Hepatocyte (in vitro differentiated cells): ENCODE measurements at regions not wholly inside any gene's neighbourhood (a gene's known extent, or its start where the extent isn't known, plus 50 kb on each side); places are given as distances from the start of the nearest gene placed in this dataset.

ENCODE experiments used
- DNase-seq: peaks from one replicate; pipeline ENCODE4 v3.0.0-alpha.2; 2016; ENCODE audit warnings: low spot score
- H2AFZ ChIP-seq: fragments of 200-600 bp; sonication (generic); 2 replicates; pipeline ENCODE4 v1.6.0; 2016; ENCODE audit warnings: antibody characterized with exemption, mild to moderate bottlenecking
- H3K27ac ChIP-seq: fragments of 200-600 bp; sonication (generic); 2 replicates; pipeline ENCODE4 v1.5.1; 2016; ENCODE audit warnings: mild to moderate bottlenecking
- H3K27me3 ChIP-seq: fragments of 200-600 bp; sonication (generic); 2 replicates; pipeline ENCODE4 v1.6.1; 2016
- H3K36me3 ChIP-seq: fragments of 200-600 bp; sonication (generic); replicated peaks from 2 replicates; pipeline ENCODE4 v1.5.1; 2016; ENCODE audit warnings: low read depth; ENCODE audit not compliant: insufficient read depth
- H3K4me1 ChIP-seq: fragments of 200-600 bp; sonication (generic); 2 replicates; pipeline ENCODE4 v1.5.1; 2016; ENCODE audit warnings: mild to moderate bottlenecking, moderate library complexity; ENCODE audit not compliant: insufficient read depth
- H3K4me2 ChIP-seq: fragments of 200-600 bp; sonication (generic); 2 replicates; pipeline ENCODE4 v1.6.0; 2016
- H3K4me3 ChIP-seq: fragments of 200-600 bp; sonication (generic); 2 replicates; pipeline ENCODE4 v1.5.1; 2016; ENCODE audit warnings: mild to moderate bottlenecking
- H3K79me2 ChIP-seq: fragments of 200-600 bp; sonication (generic); 2 replicates; pipeline ENCODE4 v1.6.0; 2017; ENCODE audit warnings: mild to moderate bottlenecking
- H3K9me2 ChIP-seq: fragments of 200-600 bp; sonication (generic); replicated peaks from 2 replicates; pipeline ENCODE4 v1.6.0; 2017; ENCODE audit warnings: mild to moderate bottlenecking; ENCODE audit not compliant: insufficient read depth
- H3K9me3 ChIP-seq: fragments of 200-600 bp; sonication (generic); 2 replicates; pipeline ENCODE4 v1.5.1; 2016; ENCODE audit warnings: low read depth, mild to moderate bottlenecking
- H4K20me1 ChIP-seq: fragments of 200-600 bp; sonication (generic); 2 replicates; pipeline ENCODE4 v1.6.0; 2016; ENCODE audit warnings: mild to moderate bottlenecking; ENCODE audit not compliant: insufficient read depth, poor library complexity, severe bottlenecking
- CTCF ChIP-seq: fragments of 200-600 bp; sonication (generic); IDR thresholded peaks from 2 replicates; pipeline ENCODE4 v1.5.1; 2016; ENCODE audit warnings: antibody characterized with exemption, mild to moderate bottlenecking; ENCODE audit not compliant: poor library complexity
- EZH2 ChIP-seq: fragments of 200-600 bp; sonication (generic); IDR thresholded peaks from 2 replicates; pipeline ENCODE4 v1.6.1; 2016; ENCODE audit warnings: antibody characterized with exemption, mild to moderate bottlenecking, borderline replicate concordance
- EZH2phosphoT487 ChIP-seq: fragments of 200-600 bp; sonication (generic); IDR thresholded peaks from one replicate; pipeline ENCODE4 v1.6.1; 2018; ENCODE audit warnings: antibody characterized with exemption, mild to moderate bottlenecking, low read depth, moderate library complexity; ENCODE audit not compliant: unreplicated experiment, severe bottlenecking
- WGBS: methylation state at CpG from one replicate; pipeline ENCODE4 v1.1.6; 2016; ENCODE audit warnings: low lambda C conversion rate; ENCODE audit errors: missing lambda C conversion rate; 5-methylcytosine and 5-hydroxymethylcytosine counted together

GRCh38 chr20:47872341-47872740, 87.1 kb upstream of the SULF2 start:
- Histone ChIP-seq H3K9me3 (no peaks in the 10 kb centered on the region), H4K20me1 (no peaks in the 10 kb centered on the region), H2AFZ (no peak overlapping the region), H3K27me3 (no peaks in the 10 kb centered on the region), H3K27ac (no peak overlapping the region), H3K9me2 (no peaks in the 10 kb centered on the region), H3K36me3 (no peaks in the 10 kb centered on the region), H3K79me2 (no peaks in the 10 kb centered on the region), H3K4me1 (no peaks in the 10 kb centered on the region), H3K4me3 (no peak overlapping the region), H3K4me2 (no peak overlapping the region)
- 60% methylated on average over 9 of the region's 9 CpGs for WGBS
- DNase-seq = no peak
- TF ChIP-seq EZH2 (no peak), EZH2phosphoT487 (no peak), CTCF (no peak)

GRCh38 chr20:47870475-47870874, 85.2 kb upstream of the SULF2 start:
- Histone ChIP-seq H2AFZ (no peak overlapping the region), H3K4me3 (no peak overlapping the region), H3K27me3 (no peaks in the 10 kb centered on the region), H4K20me1 (no peaks in the 10 kb centered on the region), H3K9me3 (no peaks in the 10 kb centered on the region), H3K9me2 (no peaks in the 10 kb centered on the region), H3K27ac (no peak overlapping the region), H3K79me2 (no peaks in the 10 kb centered on the region), H3K4me2 (no peak overlapping the region), H3K36me3 (no peaks in the 10 kb centered on the region), H3K4me1 (no peaks in the 10 kb centered on the region)
- TF ChIP-seq EZH2phosphoT487 (no peak), CTCF (no peak), EZH2 (no peak)
- 72% methylated on average over 2 of the region's 2 CpGs for WGBS
- DNase-seq = no peak

GRCh38 chr20:47868744-47869143, 83.5 kb upstream of the SULF2 start:
- no peaks in the 10 kb centered on the region for H3K9me2 ChIP-seq
- WGBS = 90% methylated on average over 14 of the region's 14 CpGs
- H3K79me2 ChIP-seq = no peaks in the 10 kb centered on the region
- H3K27me3 ChIP-seq = peaks cover 3% of the 10 kb centered on the region
- H3K4me2 ChIP-seq = no peak overlapping the region
- no peaks in the 10 kb centered on the region for H3K4me1 ChIP-seq
- no peaks in the 10 kb centered on the region for H4K20me1 ChIP-seq
- no peak overlapping the region for H2AFZ ChIP-seq
- H3K9me3 ChIP-seq = no peaks in the 10 kb centered on the region
- no peaks in the 10 kb centered on the region for H3K36me3 ChIP-seq
- DNase-seq = no peak
- TF ChIP-seq EZH2 (no peak), EZH2phosphoT487 (no peak), CTCF (no peak)
- H3K4me3 ChIP-seq = no peak overlapping the region
- no peak overlapping the region for H3K27ac ChIP-seq

GRCh38 chr20:47868236-47868635, 83.0 kb upstream of the SULF2 start:
- H2AFZ ChIP-seq = no peak overlapping the region
- H3K9me2 ChIP-seq = no peaks in the 10 kb centered on the region
- WGBS = 89% methylated on average over 11 of the region's 11 CpGs
- no peaks in the 10 kb centered on the region for H3K9me3 ChIP-seq
- TF ChIP-seq CTCF = no peak
- TF ChIP-seq EZH2phosphoT487 = no peak
- TF ChIP-seq EZH2 = no peak
- H3K36me3 ChIP-seq = no peaks in the 10 kb centered on the region
- no peak overlapping the region for H3K4me3 ChIP-seq
- peaks cover 6% of the 10 kb centered on the region for H3K27me3 ChIP-seq
- no peaks in the 10 kb centered on the region for H3K4me1 ChIP-seq
- no peak overlapping the region for H3K4me2 ChIP-seq
- no peaks in the 10 kb centered on the region for H4K20me1 ChIP-seq
- no peak for DNase-seq
- H3K27ac ChIP-seq = no peak overlapping the region
- no peaks in the 10 kb centered on the region for H3K79me2 ChIP-seq
